ENCODE measurements at regions not wholly inside any gene's neighbourhood (a gene's known extent, or its start where the extent isn't known, plus 50 kb on each side); places are given as distances from the start of the nearest gene placed in this dataset.

DNA sequence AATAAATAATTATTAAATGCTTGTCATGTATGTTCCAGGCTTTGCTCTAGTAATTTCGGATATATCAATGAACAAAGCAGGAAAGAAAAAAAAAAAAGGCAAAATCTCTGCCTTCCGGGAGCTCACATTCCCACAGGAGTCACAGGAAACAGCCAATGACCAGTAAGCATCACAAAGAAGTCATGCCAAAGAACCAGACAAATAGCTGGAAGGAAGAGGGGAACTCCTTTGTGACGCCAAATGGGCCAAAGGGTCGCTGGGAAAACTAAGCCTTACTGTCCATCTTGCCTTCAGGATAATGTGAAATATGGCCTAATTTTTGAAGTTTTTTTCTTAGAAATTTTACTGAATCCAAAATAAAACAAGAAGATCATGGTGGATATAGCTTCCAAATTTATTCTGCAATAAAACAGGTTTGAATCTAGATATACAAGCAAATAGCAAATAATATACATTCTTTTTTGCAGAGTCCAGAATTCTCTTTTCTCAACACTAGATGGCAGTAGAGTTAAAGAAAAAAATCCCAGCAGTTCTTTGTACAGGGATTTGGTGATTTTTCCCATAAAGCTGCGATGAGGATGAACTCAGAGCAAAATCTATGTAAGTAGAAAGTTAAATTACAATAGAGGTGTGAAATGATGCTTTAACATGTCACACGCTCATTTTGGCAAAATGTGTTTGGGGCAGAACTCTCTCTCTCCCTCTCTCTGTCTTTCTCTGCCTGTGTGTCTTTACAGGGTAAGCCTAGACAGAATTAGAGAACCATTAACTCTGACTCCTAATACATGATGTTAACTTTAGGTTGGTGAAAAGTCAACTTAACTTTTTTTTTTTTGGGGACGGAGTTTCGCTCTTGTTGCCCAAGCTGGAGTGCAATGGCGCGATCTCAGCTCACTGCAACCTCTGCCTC, 60.0 kb upstream of the TUT7 start:
- H3K9me2 ChIP-seq, result no peaks in the 10 kb centered on the region
- CTCF ChIA-PET, result interaction anchor here (0.6 to 4.5 kb wide), 61 partner anchors 9 to 1437 kb away, joined by 3 to 56 read pairs (median 4); no protein-coding TSS in a partner anchor
- WGBS (ENCODE audit: low lambda C conversion rate), result 67% methylated on average over 10 of the region's 10 CpGs
- H3K36me3 ChIP-seq (replicated peaks in 1 of 2; ENCODE audit: control insufficient read depth in 1 of 2, insufficient read depth in 2 of 2, low read length in 1 of 2), result no peaks in the 10 kb centered on the region
- H3K4me2 ChIP-seq, result no peak overlapping the region
- no peak overlapping the region for H3K27ac ChIP-seq (ENCODE audit: low read depth in 2 of 2, low read length in 1 of 2)
- H3K4me1 ChIP-seq (ENCODE audit: control insufficient read depth in 1 of 2, insufficient read depth in 2 of 2, low read depth in 1 of 2, low read length in 1 of 2), result no peaks in the 10 kb centered on the region
- no peak overlapping the region for H3K4me3 ChIP-seq (ENCODE audit: low read depth in 2 of 2, low read length in 1 of 2)
- no peak for TF ChIP-seq SIN3A (IDR thresholded peaks at IDR 0.05; ENCODE audit: borderline replicate concordance, low read depth, low read length)
- no peak for TF ChIP-seq RXRA (IDR thresholded peaks at IDR 0.05; ENCODE audit: borderline replicate concordance, low read depth)
- TF ChIP-seq, protein P1, sequence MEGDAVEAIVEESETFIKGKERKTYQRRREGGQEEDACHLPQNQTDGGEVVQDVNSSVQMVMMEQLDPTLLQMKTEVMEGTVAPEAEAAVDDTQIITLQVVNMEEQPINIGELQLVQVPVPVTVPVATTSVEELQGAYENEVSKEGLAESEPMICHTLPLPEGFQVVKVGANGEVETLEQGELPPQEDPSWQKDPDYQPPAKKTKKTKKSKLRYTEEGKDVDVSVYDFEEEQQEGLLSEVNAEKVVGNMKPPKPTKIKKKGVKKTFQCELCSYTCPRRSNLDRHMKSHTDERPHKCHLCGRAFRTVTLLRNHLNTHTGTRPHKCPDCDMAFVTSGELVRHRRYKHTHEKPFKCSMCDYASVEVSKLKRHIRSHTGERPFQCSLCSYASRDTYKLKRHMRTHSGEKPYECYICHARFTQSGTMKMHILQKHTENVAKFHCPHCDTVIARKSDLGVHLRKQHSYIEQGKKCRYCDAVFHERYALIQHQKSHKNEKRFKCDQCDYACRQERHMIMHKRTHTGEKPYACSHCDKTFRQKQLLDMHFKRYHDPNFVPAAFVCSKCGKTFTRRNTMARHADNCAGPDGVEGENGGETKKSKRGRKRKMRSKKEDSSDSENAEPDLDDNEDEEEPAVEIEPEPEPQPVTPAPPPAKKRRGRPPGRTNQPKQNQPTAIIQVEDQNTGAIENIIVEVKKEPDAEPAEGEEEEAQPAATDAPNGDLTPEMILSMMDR (IDR thresholded peaks at IDR 0.05), result peak; percentile 81
- TF ChIP-seq EP300 (IDR thresholded peaks at IDR 0.05; ENCODE audit: borderline replicate concordance in 1 of 2, low read depth in 1 of 2, low read length in 1 of 2), result no peak
- no peak for TF ChIP-seq MEF2A (IDR thresholded peaks at IDR 0.05; ENCODE audit: borderline replicate concordance, low read depth)
- TF ChIP-seq RAD21 (IDR thresholded peaks at IDR 0.05; ENCODE audit: low read length), result peak; percentile 80
- TF ChIP-seq SMC3 (IDR thresholded peaks at IDR 0.05; ENCODE audit: low read depth, low read length), result peak; percentile 37; the same call in 1 of the 2 replicates
- DNase-seq, result peak; percentile 49
- H3K9me3 ChIP-seq, result no peaks in the 10 kb centered on the region
- H4K20me1 ChIP-seq (ENCODE audit: insufficient read depth), result no peaks in the 10 kb centered on the region
- POLR2A ChIA-PET, result interaction anchor here (0.5 kb wide), 1 partner anchor 212 kb away, joined by 5 read pairs; no protein-coding TSS in a partner anchor
- H2AFZ ChIP-seq (ENCODE audit: low read depth), result no peak overlapping the region
- no peaks in the 10 kb centered on the region for H3F3A ChIP-seq (replicated peaks; ENCODE audit: insufficient read depth)
- no peaks in the 10 kb centered on the region for H3K79me2 ChIP-seq (ENCODE audit: insufficient read depth)
- H3K9ac ChIP-seq, result no peak overlapping the region
- H3K27me3 ChIP-seq (ENCODE audit: insufficient read depth), result no peaks in the 10 kb centered on the region

DNA sequence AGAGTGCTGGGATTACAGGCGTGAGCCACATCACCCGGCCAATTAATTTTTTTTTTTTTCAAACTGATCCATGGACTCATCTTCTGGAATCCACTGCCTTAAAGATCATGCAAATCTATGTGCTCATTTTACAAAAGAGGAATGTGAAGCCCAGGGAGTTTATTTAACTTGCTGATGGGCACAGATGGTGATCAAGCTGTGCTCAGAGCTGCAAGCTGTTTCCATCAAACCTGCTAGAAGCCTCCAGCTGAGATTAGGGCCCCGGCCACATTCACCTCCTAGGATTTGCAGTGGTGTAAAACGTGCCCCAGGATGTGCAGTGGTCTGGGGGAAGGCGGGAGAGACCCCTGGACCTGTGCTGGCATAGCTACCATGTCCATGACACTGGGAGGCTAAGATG, 56.1 kb upstream of the TUT7 start:
- ChIA-PET POLR2A (no interaction called here), CTCF (interaction anchor here (1.9 kb wide), 1 partner anchor 915 kb away, joined by 5 read pairs; no protein-coding TSS in a partner anchor)
- 80% methylated on average over 4 of the region's 5 CpGs for WGBS (ENCODE audit: low lambda C conversion rate)

More for the DNA sequence above, 56.1 kb upstream of the TUT7 start:
- H3K79me2 ChIP-seq (ENCODE audit: insufficient read depth), result no peaks in the 10 kb centered on the region
- no peaks in the 10 kb centered on the region for H3F3A ChIP-seq (replicated peaks; ENCODE audit: insufficient read depth)
- H3K4me3 ChIP-seq (ENCODE audit: low read depth in 2 of 2, low read length in 1 of 2), result no peak overlapping the region
- TF ChIP-seq, protein P1 (IDR thresholded peaks at IDR 0.05), result no peak
- no peaks in the 10 kb centered on the region for H4K20me1 ChIP-seq (ENCODE audit: insufficient read depth)
- H3K9me3 ChIP-seq, result no peaks in the 10 kb centered on the region
- no peaks in the 10 kb centered on the region for H3K27me3 ChIP-seq (ENCODE audit: insufficient read depth)
- DNase-seq, result no peak
- H3K9me2 ChIP-seq, result no peaks in the 10 kb centered on the region
- no peak overlapping the region for H2AFZ ChIP-seq (ENCODE audit: low read depth)
- no peak overlapping the region for H3K9ac ChIP-seq
- no peak overlapping the region for H3K4me2 ChIP-seq
- peaks cover 0 to 16% of the 10 kb centered on the region in 2 experiments; a peak in 1 of 4 replicates for H3K4me1 ChIP-seq (ENCODE audit: control insufficient read depth in 1 of 2, insufficient read depth in 2 of 2, low read depth in 1 of 2, low read length in 1 of 2)
- H3K27ac ChIP-seq (ENCODE audit: low read depth in 2 of 2, low read length in 1 of 2), result no peak overlapping the region
- no peaks in the 10 kb centered on the region for H3K36me3 ChIP-seq (replicated peaks in 1 of 2; ENCODE audit: control insufficient read depth in 1 of 2, insufficient read depth in 2 of 2, low read length in 1 of 2)

Measured in SK-N-SH (cell line).